Fibroblast of skin of left quadriceps (primary cell): ENCODE measurements at regions not wholly inside any gene's neighbourhood (a gene's known extent, or its start where the extent isn't known, plus 50 kb on each side); places are given as distances from the start of the nearest gene placed in this dataset.
A peak's percentile ranks its signal among the peaks of the same experiment; 100 is the strongest.
"Not testable (repeated sequence)": the region's sequence is repeated elsewhere in the genome, so short reads cannot be mapped to it uniquely, and the experiment has no call there.

Experiments
- DNase-seq, 2 experiments: peaks; one replicate each; pipeline ENCODE4 v3.0.0-alpha.2; 2013; ENCODE audit warnings: low read depth in 2 of 2

DNA sequence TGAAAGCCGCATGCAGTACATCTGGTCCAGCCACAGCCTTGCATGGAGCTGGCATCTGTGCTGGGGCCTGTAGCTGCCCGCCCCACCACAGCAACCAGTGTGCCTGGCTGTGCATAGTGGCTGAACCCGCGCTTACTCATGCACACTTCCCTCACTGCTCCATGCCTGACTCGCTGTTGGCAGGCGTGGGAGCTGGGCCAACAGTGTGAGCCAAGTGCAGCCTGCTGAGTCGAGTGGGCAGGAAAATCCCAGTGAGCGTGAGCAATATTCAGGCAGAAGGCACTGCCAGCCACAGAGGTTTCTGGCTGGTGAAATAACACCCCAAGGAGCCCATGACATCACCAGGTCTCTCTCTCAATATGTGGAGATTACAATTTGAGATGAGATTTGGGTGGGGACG lies 1674.1 kb upstream of the TMEFF2 start:
- DNase-seq, result no peak

DNA sequence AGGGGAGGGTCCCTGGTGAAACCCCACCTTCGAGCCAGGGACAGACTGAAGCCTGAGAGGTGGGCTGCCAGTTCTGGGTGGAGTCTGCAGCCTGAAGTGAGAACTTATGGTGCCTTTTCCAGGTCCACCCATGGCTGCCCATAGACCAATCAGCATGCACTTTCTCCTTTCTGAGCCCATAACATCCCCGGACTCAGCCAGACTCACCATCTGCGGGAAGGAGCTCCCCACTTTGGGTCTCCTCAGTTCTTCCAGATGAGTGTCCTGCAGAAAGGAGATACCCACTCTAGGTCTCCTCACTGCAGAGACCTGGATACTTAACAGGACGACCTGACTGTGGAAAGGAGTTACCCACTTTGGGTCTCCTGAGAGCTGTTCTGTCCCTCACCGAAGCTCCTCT lies 1673.4 kb upstream of the TMEFF2 start:
- DNase-seq, result no peak

DNA sequence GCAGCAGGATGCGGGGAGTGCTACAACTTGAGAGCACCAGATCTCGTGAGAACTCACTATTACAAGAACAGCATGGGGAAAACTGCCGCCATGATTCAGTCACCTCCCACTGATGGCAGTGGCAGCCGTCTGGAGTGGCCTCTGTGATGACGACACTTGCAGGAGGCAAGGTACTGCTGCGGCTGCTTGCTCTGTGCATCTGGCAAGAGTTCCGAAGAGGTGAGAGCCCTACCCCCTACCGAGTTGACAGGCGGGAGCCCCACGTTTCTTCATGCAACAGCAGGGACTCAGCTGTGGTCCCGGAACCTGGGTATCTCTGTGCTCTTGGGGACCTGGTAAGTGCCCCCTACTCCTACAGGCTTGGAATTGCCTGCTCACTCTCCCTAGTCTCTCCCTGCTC lies 1672.7 kb upstream of the TMEFF2 start:
- no peak for DNase-seq

DNA sequence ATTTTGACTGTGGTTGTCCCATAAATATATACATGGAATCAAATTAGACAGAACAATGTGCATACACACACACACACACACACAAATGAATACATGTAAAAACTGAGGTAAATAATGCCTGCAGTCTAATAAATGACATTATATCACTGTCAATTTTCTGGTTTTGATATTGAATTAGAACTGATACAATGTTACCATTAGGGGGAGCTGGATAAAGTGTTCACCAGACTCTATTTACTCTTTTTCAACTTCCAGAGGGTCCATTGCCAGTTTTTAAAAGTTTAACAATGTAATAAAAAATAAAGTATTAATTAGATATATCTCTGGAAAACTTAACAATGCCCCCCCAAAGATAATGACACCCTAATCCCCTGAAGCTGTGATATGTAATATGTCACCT lies 1666.8 kb upstream of the TMEFF2 start:
- DNase-seq, result no peak

DNA sequence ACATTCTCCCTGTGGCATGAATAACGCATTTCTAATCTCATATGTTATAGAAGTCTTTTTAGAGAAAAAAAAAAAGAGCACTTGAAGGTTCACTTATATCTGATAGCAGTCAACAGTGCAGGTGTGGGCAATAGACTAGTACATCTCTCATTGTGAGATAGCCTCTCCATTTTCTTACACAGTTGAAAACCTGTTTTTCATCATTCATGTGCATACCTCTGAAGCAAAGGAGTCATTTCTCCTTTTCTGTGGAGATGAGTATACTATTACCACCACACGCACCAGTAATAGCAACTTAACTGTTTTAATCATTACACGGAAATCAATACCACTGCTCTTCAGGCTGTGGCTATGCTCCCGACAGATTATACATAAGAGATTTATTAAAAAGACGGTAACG lies 1653.3 kb upstream of the TMEFF2 start:
- no peak for DNase-seq

DNA sequence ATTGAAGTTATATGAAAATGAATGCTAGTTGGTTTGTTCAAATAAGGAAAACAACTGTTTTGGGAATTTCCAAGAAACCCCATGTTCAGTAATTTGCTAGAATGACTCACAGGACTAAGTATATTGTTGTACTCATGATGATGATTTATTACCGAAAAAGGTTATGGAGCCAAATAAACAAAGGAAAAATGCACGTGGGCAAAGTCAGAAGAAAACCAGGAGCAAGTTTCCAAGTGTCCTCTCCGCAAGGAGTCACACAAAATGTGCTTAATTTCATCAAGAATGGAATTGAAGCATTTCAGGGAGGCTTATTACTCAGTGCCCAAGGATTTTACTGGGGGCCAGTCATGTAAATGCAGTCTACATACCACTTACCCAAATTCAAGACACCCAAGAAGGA lies 1652.4 kb upstream of the TMEFF2 start:
- DNase-seq, result peak in 1 of 2 experiments; percentile 20

DNA sequence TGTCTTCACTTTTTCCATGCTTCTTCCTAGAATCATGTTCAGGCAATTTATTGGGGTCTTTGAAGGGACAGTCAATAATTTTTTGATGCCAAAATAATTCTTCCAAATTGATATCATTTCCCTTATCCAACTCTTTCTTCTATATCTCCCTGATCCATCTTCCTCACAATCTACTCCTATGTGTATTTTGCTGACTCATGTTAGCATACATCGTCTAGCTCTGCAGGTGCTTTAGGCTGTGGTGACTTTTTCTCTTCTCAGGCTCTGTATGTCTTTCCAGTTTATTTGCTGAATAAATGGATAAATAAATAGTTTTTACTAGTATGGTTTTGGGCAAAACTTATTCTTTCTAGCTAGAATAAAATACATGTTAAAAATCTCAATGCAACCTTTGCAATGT lies 1650.9 kb upstream of the TMEFF2 start:
- DNase-seq, result no peak

DNA sequence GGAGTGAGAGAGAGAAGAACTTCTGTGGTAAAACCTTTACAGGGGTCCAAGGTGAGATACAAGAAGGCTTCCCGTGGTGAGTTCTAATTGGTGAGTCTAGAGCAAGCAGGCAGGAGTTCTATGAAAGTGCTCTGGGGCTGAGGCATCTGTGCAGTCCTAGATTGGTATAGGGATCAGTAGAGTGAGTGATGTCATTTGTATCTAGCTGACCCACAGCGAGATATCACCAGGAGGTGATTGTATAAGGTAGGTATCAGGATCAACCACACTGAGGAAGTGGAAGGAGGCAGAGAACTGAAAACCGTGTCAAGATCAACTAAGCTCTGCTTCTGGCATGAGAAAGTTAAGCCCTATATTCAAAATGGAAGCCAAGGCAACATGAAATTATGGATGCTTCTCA lies 1648.9 kb upstream of the TMEFF2 start:
- no peak for DNase-seq

DNA sequence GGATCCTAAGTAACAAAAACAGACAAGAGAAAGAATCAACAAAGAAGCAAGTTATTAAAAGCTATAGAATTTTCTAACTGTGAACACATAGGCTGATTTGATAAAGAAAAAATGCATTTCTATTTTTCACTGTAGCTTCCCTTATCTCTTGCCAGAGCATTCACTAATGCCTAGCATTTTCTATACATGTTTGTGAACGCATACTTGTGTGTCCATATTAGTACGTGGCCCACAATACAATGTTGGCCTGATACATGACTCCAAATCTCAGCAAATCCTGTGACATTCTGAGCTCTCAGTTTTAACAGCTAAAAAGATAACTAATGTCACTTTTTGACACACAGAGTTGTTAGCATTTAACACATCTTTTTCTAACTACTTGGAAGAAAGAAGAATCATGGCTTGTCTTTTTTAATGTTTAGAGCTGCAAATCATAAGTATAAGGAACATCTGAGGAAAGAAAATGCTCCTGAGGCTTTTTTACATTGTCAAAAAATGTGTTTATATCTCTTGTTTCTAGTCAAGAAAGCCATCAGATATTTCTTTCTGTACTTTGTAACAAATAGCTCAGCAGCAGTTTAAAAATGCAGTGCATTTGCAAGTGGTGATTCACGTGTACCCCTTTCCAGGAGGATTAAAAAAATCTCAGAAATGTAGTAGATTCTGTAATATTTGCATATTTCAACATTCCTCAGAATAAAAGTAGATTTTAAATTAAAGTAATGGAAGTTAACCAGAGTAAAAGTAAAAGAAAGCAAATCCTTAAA lies 1646.8 kb upstream of the TMEFF2 start:
- peak; percentile 50 to 60 for DNase-seq

DNA sequence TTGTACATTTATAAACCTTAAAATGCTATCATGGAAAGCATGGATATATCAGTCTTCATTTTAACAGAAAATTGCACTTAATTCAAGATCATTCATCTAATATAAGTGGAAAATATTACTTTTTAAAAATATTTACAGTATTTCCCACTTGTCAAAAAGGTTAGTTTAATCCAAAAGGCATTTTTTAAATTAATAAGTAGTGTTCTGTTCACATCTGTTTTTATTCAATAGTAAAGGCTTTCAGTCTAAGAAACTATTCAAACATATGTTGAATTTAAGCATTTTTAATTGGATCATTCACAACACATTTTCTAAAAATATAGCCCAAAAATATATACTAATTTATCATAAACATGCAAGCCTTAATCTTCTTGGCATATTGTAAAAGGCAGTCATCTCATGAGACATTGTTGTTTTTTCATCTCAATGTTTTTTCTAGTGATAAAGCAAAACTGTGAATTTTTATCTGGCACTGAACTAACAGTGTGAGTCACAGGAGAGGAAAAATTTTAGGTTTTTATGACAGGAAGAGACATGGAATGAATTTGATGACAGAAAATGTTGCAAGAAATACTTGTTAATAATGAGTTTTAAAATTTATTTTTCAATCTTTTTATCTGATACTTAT lies 1642.5 kb upstream of the TMEFF2 start:
- DNase-seq, result peak; percentile 58 to 59

DNA sequence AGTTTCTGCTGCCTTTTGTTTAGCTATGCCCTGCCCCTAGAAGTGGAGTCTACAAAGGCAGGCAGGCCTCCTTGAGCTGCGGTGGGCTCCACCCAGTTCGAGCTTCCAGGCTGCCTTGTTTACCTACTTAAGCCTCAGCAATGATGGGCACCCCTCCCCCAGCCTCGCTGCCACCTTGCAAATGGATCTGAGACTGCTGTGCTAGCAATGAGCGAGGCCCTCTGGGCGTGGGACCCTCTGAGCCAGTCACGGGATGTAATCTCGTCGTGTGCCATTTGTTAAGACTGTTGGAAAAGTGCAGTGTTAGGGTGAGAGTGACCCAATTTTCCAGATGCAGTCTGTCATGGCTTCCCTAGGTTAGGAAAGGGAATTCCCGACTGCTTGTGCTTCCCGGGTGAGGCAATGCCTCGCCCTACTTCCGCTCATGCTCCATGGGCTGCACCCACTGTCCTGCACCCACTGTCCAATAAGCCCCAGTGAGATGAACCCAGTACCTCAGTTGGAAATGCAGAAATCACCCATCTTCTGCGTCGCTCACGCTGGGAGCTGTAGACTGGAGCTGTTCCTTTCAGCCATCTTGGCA lies 1641.8 kb upstream of the TMEFF2 start:
- DNase-seq, result not testable (repeated sequence)

DNA sequence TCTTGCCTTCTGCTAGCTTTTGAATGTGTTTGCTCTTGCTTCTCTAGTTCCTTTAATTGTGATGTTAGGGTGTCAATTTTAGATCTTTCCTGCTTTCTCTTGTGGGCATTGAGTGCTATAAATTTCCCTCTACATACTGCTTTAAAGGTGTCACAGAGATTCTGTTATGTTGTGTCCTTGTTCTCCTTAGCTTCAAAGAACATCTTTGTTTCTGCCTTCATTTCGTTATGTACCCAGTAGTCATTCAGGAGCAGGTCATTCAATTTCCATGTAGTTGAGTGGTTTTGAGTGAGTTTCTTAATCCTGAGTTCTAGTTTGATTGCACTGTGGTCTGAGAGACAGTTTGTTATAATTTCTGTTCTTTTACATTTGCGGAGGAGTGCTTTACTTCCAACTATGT lies 1639.2 kb upstream of the TMEFF2 start:
- not testable (repeated sequence) for DNase-seq

DNA sequence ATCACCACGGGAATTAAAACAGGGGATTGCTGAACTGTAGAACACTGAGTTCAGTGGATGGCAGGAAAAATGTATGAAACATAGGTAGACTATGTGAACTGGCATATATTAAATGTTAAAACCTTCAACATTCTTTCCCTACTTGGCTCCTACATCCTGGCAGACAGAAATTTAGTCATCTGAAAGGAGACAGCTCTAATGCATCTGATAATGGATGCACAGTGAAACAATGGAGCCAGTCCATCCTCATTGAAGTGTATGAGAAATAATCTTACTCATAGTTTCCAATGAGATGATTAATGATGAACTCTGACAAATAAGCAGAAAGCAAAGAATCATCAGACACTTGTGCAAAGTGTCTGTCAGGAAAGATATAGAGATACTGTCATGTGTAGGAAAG lies 1629.7 kb upstream of the TMEFF2 start:
- no peak for DNase-seq

DNA sequence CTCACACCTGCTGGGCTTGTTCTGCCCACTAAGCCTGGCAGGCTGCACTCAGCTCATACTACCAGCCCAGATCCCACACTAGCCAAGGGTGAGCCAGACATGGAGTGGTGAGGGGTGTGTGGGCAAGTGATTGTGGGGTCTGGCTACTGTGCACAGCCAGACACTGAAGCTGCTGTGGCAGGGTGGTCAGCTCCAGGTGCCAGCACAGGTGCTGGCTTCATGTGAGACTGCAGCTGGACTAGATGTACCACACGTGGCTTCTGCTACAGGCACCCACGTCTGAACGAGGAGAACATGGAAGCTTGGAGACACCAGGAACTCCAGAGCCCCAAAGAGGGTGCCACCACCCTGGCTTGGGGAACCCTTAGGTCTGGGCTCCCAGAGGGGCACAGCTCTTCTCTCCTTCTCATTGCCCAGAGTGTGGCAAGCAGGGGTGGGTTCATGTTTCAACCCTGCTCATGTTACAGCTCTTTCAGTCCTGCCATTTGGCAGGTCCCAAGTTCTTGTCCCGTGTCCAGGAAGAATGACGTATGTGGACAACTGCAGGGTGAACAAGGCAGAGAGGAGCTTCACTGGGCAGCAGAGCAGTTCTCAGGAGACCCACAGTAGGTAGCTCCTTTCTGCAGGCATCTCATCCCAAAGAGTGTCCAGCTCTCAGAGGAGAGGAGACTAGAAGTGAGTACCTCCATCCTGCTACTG lies 1624.2 kb upstream of the TMEFF2 start:
- no peak for DNase-seq

DNA sequence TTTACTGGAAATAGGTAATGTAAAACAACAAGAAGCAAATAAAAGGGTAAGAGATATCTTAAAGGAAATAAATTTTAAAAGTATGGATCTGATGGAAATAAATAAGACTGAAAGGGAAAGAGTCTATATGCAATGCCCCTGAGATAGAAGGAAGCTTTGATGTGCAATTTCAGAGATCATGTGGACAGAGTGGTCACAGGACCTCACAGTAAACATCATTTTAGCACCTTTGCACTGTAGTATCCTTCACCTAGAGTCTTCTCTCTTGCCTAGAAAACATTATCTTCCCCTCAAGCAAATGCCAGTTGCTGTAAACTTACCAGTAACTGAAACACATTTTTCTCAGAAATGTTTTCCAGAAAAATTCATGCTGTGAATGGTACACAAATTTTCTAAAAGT lies 1621.3 kb upstream of the TMEFF2 start:
- DNase-seq, result no peak

DNA sequence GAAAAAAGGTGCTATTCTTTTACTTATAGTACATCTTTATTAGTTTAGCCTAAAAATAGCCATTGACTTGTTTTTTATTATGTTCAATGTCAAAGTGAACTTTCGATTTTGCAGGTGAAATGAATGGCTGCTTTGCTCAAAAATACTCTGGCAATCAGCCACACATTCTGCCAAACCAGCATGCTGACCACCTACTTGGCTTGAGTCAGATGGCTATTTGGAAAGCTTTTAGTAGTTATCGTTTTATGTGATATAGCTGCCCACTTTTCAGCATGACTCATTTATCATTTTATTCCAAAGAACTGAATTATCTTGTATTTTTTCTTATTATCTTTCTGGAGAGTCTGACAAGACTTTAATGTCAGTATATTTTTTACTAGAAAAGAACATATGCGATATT lies 1615.8 kb upstream of the TMEFF2 start:
- DNase-seq, result no peak

DNA sequence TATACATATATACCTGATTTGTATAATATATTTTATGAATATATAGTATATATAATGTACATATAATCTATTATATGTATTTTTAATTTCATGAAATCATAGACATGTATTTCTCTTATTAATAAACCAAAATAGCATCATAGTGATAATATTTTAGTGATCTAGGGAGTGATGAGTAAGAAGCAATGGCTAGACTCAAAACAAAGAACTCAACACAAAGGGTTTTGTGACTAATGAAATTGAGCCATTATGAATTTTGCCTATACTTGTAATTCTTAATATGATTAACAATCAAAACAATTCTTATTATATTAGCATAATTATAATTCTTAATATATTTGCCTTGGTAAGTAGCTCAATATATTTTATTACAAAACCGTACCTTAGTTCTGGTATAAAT lies 1614.1 kb upstream of the TMEFF2 start:
- DNase-seq, result no peak

DNA sequence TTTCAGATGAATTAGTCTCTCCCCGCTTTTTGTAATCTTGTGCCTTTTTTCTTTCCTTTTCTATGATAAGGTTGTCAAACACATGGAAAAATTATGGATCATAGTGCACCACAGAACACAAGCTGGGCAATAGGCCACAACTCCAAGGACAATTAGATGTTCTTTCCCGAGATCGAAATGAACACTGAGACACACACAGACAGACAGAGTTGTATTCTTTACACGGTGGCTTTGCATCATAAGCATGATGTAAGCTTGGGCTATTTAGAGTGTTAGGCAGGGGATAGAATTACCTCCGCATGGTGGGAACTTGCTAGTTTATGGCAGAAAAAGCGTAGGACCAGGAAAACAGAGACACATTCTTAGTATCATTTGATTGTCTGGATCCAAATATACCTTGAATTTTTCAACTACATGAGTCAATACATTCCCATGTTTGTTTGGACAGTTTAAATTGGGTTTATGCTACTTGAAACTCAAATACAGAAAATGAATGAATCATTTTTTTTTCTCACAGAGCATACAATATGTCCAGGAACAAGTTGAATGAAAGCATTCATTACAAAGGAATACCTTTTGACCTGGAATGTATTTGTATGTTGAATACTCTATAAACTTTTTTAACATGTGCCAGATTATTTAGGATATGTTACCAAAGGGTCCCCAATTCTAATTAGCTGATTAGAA lies 1611.5 kb upstream of the TMEFF2 start:
- DNase-seq, result no peak

DNA sequence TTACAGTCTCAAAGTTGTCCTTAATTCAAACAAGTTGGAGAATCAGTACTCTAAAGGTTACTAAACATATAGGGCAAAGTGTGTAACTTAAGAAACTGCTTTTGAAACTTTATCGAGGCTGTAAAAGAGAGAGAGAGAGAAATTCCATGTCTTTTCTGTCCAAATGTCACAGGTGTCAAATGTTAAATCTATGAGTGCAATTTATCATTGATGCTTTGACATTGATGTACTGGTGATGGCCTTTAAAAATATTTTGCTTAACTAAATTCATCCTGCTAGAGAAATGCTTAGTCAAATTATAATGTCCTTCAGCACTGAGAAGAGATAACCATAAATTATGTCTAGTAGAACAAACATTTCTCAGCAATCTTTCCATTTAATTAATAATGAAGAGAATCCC lies 1602.1 kb upstream of the TMEFF2 start:
- DNase-seq, result no peak

DNA sequence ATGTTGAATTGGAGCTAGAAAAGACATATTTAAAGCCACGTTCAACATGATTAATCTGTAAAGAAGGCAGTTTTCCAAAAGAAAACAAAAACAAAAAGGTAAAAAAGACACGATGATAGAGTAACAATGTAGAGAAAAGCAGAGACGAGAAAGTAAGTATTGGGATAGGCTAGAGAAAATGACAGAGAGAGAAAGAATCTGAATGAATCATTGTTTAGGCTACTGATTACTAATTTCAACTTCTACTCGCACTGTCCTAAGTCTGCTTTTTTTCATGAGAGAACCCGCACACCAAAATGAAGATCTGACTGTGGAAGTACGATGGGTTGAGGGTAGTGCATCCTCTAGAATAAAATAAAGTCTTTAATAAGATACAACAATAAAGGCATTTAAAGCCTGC lies 1599.2 kb upstream of the TMEFF2 start:
- no peak for DNase-seq

DNA sequence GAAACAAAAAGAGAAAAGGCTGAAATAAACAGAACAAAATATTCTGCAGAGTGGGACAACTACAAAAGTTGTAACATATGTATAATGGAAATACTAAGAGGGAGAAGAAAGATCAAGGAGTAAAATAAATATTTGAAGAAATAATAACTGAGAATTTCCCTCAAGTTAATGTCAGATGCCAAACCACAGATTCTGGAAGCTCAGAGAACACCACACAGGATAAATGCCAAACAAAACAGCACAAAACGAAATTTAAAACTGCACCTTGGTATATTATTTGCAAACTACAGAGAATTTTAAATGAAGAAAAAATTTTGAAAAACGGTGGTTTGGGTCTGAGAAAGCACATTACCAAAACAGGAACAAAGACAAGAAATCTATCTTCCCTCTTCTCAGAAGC lies 1588.9 kb upstream of the TMEFF2 start:
- DNase-seq, result no peak

DNA sequence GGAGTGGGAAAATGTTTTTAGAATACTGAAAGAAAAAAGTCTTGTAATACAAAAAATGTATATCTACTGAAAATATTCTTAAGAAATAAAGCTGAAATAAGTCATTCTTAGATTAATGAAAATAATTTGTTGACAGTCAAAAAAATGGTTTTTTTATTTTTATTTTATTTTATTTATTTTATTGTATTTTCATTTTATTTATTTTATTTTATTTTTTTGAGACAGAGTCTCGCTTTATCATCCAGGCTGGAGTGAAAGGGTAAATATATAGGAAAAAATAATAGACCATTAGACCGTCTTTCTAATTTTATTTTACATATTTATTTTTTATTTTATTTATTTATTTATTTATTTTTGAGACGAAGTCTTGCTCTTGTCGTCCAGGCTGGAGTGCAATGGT lies 1583.6 kb upstream of the TMEFF2 start:
- DNase-seq, result no peak
